Lower leg skin (tissue), 3 donors: ENCODE measurements at regions not wholly inside any gene's neighbourhood (a gene's known extent, or its start where the extent isn't known, plus 50 kb on each side); places are given as distances from the start of the nearest gene placed in this dataset.
"Not testable (repeated sequence)": the region's sequence is repeated elsewhere in the genome, so short reads cannot be mapped to it uniquely, and the experiment has no call there.

Experiments used
- POLR2A ChIP-seq, 2 donors: fragments of 450-650 bp; IDR thresholded peaks; one replicate each; pipeline ENCODE4 v1.6.1; 2016 to 2017; ENCODE audit warnings: antibody characterized with exemption in 2 of 2, mild to moderate bottlenecking in 1 of 2, moderate library complexity in 1 of 2
- TF ChIP-seq, protein P1 (sequence below), 3 donors: fragments of 450-650 bp; IDR thresholded peaks; one replicate each; pipeline ENCODE4 v1.5.1; 2016; ENCODE audit warnings: antibody characterized with exemption in 3 of 3, mild to moderate bottlenecking in 3 of 3, moderate library complexity in 2 of 3

DNA sequence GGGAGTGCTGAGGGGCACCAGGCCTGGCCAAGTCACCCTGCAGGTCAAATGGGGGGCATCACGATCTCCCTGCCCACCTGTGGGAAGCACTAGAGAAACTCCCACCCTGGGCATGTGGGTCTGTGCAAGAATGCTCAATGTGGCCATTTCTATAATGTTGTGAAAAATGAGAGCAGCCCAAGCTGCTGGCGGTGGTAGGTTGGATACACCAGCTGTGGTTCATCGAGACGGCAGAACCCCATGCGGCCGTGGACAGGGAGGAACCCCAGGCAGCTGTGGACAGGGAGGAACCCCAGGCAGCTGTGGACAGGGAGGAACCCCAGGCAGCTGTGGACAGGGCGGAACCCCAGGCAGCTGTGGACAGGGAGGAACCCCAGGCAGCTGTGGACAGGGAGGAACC lies 129.1 kb downstream of the BRD1 start:
- TF ChIP-seq, protein P1, sequence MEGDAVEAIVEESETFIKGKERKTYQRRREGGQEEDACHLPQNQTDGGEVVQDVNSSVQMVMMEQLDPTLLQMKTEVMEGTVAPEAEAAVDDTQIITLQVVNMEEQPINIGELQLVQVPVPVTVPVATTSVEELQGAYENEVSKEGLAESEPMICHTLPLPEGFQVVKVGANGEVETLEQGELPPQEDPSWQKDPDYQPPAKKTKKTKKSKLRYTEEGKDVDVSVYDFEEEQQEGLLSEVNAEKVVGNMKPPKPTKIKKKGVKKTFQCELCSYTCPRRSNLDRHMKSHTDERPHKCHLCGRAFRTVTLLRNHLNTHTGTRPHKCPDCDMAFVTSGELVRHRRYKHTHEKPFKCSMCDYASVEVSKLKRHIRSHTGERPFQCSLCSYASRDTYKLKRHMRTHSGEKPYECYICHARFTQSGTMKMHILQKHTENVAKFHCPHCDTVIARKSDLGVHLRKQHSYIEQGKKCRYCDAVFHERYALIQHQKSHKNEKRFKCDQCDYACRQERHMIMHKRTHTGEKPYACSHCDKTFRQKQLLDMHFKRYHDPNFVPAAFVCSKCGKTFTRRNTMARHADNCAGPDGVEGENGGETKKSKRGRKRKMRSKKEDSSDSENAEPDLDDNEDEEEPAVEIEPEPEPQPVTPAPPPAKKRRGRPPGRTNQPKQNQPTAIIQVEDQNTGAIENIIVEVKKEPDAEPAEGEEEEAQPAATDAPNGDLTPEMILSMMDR (IDR thresholded peaks at IDR 0.05), result not testable (repeated sequence)
- TF ChIP-seq POLR2A (IDR thresholded peaks at IDR 0.05), result not testable (repeated sequence)
